ENCODE measurements at regions not wholly inside any gene's neighbourhood (a gene's known extent, or its start where the extent isn't known, plus 50 kb on each side); places are given as distances from the start of the nearest gene placed in this dataset.
"Not testable (repeated sequence)": the region's sequence is repeated elsewhere in the genome, so short reads cannot be mapped to it uniquely, and the experiment has no call there.

DNA sequence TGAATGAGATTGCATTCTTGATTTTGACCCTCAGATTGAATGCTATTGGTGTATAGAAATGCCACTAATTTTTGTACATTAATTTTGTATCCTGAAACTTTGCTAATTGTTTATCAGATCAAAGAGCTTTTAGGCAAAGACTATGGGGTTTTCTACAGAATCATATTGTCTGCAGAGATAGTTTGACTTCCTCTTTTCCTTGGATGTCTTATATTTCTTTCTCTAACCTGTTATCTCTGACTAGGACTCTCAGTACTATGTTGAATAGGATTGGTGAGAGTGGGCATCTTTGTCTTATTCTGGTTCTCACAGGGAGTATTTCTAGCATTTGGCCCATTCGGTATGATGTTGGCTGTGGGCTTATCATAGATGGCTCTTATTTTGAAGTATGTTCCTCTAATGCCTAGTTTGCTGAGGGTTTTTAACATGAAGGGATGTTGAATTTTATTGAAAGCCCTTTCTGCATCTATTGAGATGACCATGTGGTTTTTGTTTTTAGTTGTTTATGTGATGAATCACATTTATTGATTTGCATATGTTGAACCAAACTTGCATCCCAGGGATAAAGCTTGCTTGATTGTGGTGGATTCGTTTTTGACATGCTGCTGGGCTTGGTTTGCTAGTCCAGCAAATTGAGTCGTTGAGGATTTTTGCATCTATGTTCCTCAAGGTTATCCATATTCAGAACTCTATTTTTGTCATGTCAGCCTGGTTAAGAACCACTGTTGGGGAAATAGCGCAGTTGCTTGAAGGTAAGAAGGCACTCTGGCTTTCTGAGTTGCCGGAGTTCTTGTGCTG lies 85.8 kb upstream of the NOTCH2NLA start:
- DNase-seq, result not testable (repeated sequence)

DNA sequence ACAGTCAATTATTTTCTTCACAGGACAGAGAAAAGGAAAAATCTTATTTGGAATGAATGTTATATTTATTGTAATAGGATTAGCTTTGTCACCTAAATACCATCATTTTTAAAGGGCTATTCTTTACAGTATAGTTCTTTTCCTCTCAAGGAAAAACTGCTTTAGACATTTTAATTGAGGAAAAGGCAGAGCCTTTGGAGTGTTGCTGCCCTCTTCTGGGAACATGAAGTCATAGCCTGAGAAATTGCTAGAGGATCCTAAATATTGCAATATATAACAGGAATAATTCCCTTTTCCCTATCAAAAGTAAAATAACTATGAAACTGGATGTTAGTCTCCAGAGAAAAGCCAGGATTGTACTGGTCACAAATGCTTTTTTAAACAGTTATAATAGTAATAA lies 81.8 kb upstream of the NOTCH2NLA start:
- DNase-seq, result not testable (repeated sequence)

DNA sequence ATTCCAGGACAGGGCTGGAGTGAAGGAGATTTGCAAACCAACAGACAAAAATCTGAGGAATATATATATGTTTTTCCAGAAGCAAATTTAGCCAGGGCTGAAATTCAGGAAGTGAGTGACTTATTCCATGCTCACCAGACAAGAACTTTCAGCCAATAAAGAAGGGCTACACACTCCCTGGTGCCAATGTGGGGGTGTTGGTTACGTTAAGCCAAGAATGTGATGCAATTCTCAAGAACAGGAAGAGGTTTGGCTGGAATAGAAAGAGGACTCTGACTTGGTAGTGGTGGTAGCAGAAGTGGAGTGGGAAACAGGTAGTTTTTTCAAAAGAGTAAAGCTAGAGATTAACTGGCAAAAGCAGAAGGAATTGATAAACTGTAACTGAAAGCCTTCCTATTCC lies 80.6 kb upstream of the NOTCH2NLA start:
- DNase-seq, result not testable (repeated sequence)

DNA sequence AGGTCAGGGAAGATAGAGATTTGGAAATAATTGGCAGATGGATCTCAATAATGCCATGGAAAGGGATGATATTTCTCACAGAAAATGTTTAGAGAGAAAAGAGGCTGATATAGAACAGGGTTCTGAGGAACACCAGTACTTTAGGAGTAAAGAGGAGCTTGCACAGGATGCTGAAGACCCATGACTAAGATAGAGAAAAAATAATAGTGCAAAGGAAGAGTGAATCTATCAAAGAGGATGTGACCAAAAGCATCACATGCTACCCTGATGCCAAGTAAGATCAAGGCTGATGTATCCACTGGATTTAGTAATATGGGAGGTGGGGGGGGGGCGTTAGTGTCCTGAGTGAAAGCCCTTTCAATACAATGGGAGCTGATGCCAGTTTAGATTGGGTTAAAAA lies 80.1 kb upstream of the NOTCH2NLA start:
- not testable (repeated sequence) for DNase-seq

DNA sequence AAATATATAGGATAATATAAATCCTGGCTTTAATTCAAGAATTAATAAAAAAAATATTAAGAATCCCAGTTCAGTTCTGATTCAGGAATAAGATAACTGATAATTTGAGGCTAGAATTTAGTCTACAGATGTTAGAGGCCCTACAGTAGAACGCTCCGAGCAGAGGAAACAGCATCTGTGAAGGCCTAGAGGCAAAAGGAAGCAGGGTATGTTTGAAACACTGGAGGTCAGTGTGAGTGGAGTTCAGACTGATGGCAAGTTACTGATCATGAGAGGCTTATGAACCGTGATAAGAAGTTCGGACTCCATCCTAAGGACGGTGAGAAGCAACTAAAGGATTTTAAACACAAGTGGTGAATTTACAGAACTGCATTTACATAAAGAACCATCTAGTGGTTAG lies 79.3 kb upstream of the NOTCH2NLA start:
- not testable (repeated sequence) for DNase-seq

DNA sequence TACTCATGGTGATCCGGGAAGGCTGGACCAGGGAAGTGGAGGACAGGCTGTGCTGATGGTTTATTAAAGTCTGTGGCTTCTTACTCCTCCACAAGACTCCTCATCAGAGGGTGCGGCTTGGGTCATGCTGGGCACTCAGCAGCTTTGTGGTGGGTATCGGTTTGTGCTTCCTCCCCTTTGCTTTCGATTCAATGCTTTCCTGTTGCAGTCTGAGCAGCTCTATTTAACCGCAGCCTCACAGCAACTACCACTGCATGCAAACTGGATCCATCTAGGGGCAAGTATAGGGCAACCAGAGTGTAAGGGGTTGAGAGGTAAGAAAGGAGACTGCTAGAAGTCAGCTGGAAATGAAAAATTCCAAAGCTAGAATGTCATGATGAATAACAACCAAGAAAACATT lies 78.8 kb upstream of the NOTCH2NLA start:
- DNase-seq, result not testable (repeated sequence)

DNA sequence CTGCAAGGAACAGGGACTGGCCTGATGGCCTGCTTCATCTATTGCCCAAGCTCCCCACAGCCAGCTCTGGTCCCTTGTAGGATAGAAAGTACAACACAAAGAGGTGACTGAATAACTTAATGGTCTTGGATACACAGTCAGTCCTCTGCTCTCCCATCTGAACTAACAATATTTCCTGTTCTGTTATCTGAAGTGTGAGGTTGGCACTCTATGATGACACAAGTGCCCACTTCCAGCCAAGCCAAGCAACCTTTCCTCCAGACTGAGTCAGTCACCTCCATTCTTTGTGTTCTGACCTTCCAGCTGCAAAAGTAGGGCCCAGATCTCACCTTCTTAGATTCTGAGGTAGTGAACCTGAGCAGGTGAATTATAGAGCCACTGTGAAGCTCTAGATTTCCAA lies 77.8 kb upstream of the NOTCH2NLA start:
- DNase-seq, result not testable (repeated sequence)

DNA sequence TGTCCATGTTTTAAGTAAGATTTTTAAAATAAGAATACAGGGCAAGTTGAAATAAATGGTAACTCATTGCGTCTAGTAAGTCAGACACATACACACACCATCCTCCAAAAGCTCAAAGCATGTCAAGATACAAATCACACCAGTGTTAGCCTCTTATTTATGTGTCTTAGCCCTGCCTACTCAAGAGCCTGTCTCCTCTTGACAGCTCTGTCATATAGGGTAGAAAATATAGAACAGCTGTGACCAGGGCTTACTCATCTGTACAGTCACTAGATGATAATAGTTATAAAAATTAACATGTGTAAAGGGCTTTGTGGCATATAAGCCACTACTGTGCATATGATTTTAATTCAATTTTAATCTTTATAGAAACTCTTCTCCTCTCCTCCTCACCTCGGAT lies 76.6 kb upstream of the NOTCH2NLA start:
- not testable (repeated sequence) for DNase-seq

DNA sequence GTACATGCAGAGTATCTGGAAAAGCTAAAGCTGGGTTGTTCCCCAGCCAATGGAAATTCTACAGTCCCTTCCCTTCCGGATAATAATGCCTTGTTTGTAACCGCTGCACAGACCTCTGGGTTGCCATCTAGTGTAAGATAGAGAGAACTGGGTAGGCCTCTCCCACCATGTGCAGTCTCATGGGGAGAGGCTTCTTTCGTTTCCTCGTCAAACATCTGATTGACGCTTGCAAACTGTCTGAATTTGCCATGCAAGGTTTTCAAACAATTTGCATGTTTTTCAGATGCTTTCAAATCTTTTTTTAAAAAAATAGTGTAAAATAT lies 69.7 kb upstream of the NOTCH2NLA start:
- not testable (repeated sequence) for DNase-seq

DNA sequence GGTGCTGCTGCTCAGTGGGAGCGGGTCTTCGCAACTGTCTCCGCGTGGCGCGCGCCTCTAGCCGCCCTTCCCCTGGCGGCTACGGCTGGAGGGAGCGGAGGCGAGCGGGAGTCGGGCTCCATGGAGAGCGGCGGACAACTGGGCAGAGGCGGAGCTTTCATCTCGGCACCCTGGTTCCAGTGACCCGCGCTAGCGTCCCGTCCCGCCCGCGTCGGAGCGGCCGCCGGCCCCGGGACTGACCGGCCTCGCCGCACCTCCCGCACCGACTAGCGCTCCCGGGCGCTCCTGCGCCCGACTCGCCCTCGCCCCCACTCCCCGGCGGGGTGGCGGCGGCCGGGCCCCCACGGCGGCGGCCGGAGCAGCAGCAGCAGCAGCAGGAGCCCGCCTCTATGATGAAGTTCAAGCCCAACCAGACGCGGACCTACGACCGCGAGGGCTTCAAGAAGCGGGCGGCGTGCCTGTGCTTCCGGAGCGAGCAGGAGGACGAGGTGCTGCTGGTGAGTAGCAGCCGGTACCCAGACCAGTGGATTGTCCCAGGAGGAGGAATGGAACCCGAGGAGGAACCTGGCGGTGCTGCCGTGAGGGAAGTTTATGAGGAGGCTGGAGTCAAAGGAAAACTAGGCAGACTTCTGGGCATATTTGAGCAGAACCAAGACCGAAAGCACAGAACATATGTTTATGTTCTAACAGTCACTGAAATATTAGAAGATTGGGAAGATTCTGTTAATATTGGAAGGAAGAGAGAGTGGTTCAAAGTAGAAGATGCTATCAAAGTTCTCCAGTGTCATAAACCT lies 69.2 kb upstream of the NOTCH2NLA start:
- DNase-seq, result not testable (repeated sequence)

DNA sequence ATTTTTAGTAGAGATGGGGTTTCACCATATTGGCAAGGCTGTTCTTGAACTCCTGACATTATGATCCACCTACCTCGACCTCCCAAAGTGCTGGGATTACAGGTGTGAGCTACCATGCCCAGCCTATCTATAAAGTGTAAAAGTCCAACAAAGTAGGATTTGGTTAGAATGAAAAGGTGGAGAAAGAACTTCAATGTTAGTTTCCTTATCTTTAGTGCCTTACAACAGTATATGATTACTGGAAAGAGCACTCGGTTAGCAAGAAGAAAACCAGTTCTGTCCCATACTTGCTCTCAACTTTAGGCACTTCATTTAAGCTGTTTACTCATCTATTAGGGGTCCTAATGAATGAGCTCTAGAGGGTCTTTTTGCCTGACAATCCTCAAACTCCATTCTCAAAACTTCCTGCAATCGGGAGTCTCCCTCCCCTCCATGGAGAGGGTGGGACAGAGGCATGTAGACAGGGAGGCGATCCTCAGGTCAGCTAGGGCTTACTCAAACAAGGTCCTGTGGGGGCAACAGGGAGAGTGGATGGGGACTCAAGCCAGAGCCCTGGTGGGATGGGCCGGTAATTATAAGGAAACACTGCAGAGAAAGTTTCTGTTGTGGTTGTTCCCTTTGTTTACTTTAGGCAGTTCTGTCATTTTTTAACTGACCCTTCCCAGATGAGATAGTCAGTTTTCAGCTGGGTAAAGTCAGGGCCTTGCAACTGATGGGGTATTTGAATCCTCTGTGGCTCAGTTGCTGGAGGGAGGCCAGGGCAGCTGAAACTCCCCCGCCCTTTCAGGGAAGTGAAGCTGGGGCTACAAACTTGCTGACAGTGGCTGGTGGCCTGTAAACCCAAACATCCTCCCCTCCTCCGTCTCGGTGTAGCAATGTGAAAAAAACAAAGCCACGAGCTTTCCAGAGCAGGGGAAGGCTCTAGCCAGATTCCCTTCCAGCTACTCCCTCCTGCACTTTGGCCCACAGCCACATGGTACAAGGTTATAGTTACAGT lies 64.4 kb upstream of the NOTCH2NLA start:
- not testable (repeated sequence) for DNase-seq

DNA sequence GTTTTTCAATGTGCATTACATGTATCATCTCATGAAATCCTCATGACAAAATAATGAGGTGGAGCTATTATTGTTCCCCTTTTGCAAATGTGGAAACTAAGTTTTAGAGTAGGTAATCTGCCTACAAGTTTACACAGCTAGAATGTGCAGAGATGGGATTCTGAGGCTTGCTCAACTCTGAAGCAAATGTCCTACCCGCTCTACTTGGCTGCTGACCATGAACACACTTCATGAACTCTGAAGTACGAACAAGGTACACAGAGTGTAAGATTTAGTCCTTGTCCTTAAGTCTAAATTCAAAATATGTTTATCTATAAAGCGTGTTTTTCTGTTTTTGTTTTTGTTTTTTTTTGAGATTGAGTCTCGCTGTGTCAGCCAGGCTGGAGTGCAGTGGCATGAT lies 63.6 kb upstream of the NOTCH2NLA start:
- DNase-seq, result not testable (repeated sequence)

DNA sequence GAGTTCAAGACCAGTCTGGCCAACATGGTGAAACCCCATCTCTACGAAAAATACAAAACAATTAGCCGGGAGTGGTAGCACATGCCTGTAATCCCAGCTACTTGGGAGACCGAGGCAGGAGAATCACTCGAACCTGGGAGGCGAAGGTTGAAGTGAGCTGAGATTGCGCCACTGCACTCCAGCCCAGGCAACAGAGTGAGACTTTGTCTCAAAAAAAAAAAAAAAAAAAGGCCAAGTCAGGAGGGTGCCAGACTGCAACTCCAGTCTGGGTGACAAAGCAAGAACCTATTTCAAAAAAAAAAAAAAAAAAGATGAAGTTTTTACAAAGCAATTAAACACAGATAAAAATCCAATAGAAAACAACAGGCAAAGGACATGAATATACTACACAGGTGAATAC lies 59.1 kb upstream of the NOTCH2NLA start:
- not testable (repeated sequence) for DNase-seq

DNA sequence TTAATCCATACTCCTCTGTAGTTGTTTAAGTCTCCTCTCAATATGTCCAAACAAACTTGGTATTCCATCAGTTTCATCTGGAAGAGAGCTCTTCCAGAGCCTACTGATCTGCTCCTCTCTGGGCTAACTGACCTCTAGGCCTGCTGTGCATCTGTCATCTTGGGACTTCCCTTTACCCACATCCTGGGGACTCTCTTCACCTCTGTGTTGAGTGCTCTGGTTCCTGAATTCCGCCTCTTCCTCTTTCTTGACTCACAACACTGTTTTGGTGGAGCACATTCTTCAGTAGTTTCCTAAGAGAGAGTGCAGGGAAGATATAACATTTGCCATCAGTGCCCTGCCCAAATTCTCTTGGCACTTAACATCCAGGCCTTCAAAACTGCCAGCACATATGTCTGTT lies 55.9 kb upstream of the NOTCH2NLA start:
- DNase-seq, result not testable (repeated sequence)

DNA sequence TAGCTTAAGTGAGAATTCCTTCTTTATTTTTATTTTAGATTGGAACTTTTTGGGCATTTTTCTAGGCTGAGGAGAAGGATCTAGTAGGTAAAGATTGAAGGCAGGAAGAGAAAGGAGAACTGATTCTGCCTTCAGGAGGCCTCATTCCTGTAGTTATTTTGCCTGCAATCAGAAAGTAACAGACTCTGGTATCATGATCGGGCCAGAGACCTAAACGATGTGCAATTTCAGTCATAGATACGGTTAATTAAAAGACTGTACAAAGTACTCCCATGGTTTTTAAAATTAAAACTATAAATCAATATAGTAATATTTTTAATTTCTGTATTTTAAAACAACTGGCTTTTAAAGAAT lies 54.7 kb upstream of the NOTCH2NLA start:
- DNase-seq, result not testable (repeated sequence)

DNA sequence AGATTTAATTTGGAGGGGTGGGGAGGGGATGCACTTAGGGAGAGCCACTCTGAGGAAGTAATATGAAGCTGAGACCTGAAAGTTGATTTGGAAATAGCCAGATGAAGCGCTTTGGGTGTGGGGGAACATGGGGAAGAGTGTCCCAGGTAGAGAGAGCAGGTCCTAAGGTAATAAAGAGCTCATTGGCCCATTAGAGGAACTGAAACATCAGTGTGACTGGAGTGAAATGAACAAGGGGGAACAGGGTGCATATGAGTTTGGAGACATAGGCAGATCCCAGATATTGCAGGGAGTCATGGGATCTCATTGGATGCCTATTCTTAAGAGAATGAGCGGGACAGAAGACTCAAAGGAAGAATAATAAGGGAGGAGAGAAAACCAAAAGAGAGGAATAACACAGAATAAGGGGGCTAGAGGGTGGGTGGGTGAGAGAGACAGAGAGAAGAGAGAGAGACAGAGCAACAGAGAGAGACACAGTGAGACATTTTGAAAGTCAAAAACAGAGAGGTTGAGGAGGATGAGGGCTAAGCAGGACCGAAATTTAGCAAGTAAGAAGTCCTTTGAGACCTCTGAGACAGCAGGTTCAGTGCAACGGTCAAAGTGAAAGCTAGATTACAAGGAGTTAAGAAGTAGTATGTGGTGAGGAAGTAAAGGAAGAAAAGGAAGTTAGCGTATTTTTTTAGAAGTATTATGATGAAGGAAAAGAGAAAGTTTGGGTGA lies 54.1 kb upstream of the NOTCH2NLA start:
- DNase-seq, result not testable (repeated sequence)

DNA sequence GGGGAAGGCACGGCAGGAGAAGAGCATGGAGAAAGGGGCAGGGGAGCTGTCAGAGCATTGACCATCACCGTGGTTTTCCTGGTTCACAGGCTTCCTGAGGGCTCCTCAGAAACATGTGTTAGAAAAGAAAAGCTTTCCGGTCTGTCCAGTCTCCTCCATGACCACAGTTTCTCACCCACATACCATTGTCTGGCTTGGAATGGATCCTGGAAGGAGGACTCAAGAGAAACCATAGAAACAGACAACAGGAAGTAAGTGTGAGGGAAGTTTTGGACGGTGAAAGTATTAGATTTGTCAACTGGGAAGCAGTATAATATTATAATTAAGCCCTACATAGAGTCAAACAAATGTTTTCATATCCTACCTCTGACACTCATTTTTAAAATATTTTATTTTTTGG lies 52.7 kb upstream of the NOTCH2NLA start:
- DNase-seq, result not testable (repeated sequence)

DNA sequence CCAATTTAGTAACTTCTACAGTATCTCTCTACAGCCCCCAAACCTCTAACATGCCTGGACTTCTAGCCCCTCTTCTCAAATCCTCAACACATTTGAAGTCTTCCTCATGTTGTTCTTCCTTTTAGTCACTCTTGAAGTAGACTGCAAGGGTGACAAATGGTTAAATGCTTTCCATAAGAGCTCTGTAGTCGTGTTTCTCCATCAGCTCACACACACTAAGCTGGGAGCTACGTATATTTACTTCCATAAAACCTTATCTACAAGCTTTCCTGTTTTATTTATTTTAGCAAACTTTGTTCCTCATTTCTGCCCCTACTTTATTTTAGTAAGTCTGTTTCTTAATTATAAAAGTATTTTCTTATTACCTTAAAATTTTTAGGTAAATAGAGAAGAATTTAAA lies 49.9 kb upstream of the NOTCH2NLA start:
- DNase-seq, result not testable (repeated sequence)

All from GDM1 (cell line).